ENCODE measurements at regions not wholly inside any gene's neighbourhood (a gene's known extent, or its start where the extent isn't known, plus 50 kb on each side); places are given as distances from the start of the nearest gene placed in this dataset.

GRCh38 chr7:424961-425793 lies 94.5 kb downstream of the PDGFA start:
- DNase-seq: no peak

DNA sequence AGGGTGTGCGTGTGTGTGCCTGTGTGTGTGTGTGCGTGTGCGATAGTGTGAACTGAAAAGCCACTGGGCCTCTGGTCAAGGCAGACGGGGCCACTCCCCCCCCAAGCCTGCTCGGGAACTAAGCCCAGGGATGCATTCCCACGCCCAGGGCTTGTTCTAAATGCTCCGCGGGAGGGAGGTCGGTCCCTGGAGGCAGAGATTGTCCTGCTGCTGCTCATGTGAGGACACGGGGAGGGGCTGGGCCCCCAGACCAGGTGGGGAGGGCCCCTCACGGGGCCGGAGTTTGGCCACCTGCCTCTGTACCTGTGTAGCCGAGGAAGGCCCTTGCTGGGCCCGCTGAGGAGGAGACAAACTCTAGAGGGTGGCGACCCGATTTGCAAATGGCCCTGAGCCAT lies 93.9 kb downstream of the PDGFA start:
- no peak for DNase-seq

- DNase-seq: no peak
Observed at GRCh38 chr7:426510-426909, 93.1 kb downstream of the PDGFA start.

DNA sequence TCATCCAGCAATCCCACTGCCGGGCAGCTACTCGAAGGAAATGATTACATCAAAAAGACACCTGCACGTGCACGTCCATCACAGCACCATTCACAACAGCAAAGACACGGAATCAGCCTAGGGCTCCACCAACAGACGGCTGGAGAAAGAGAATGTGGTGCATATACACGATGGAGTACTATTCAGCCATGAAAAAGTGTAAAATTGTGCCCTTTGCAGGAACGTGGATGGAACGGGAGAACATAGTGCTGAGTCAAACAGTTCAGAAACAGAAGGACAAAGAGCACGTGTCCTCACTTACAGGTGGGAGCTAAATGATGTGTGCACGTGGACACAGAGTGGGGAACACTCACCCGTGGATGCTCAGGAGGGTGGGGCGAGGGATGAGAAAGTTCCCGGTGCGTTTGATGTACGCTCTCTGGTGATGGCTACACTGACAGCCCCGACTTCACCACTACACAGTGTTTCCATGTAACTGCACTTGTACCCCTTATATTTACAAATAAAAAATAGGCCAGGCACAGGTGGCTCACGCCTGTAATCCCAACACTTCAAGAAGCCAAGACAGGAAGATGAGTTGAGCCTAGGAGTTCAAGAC lies 92.0 kb downstream of the PDGFA start:
- no peak for DNase-seq

DNA sequence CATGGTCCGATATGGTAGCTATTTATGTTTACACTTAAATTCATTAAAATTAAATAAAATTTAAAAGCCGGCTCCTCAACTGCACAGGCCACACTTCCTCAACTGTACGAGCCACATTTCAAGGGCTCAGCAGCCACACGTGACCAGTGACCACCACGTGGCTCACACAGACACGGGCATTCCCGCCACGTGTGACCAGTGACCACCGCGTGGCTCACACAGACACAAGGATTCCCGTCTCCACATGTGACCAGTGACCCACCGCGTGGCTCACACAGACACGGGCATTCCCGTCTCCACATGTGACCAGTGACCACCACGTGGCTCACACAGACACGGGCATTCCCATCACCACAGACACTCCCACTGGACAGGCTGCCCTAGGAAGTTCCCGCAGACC lies 91.3 kb downstream of the PDGFA start:
- DNase-seq: no peak

DNA sequence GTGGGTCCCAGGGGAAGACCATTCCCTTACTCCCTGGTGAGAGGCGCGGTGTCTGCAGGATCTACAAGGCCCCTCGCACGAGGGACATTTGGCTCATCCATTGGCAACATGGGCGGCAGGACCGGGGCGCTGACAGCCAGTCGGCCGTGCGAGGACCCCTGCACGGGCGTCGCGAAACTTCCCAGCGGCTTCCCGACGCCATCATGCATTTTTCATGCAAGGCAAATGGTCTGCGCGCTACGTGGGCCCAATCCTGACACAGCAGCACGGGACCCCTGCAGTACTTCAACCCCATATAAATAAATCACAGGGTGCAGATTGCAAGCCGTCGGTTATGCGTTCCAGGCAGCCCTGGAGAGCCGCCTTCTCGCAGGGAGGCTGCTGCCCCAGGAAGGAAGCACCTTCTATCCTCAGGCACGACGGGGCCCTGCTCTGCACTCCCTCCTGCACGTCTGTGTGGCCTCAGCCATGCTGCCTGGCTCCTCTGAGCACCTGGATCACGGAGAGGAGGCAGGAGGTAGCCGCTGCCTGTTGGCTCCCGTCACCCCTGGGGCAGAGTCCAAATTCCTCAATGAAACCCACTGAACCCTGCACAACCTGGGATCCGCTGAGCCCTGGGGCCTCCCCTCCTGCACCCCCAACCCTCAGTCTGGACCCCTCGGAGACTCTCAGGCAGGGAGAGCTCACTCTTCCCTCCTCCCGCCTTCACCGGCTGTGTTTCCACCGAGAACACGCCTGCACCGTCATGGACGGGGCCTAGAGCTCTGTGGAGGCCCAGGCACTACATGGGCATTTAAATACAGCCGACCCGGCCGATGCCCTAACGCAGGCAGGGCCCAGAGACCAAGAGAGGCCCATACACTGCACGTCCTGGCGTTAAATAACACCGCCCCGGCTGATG lies 90.5 kb downstream of the PDGFA start:
- no peak for DNase-seq

DNA sequence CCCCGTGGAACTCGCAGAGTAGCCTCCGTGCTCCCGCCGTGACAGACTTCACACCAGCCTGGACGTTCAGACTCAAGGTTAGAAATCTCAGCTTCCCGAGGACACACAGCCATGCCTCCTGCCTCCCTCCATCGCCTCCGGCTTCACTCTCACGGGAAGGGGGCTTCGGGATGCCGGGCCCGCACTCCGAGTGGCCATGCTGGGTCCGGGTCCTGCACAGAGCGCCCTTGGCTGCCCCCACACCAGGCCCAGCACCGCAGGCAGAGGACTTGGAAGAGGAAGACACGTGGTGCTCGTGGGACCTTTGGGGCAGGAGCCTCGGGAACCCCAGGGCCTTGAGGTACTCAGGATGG lies 89.8 kb downstream of the PDGFA start:
- no peak for DNase-seq

GRCh38 chr7:431041-431440 lies 88.6 kb downstream of the PDGFA start:
- DNase-seq: no peak

GRCh38 chr7:431658-432111 lies 88.0 kb downstream of the PDGFA start:
- no peak for DNase-seq

DNA sequence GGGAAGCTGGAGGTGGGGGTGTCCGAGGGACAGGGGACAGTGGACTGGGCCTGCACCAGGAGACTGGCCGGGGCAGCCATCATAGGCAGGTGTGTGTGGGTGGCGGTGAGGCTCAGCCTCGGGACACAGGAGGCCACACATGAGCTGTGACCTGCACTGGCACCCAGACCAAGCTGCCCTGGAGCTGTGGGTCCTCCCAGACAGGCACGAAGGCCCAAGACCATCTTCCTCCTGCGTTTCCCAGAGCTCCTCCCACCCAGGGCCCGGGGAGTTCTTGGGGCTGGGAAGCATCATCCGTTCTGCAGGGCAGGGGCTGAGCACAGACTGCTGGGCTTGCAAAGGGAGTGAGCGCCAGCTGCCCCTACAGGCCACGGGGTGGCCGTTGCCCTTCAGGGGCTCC lies 87.4 kb downstream of the PDGFA start:
- no peak for DNase-seq

DNA sequence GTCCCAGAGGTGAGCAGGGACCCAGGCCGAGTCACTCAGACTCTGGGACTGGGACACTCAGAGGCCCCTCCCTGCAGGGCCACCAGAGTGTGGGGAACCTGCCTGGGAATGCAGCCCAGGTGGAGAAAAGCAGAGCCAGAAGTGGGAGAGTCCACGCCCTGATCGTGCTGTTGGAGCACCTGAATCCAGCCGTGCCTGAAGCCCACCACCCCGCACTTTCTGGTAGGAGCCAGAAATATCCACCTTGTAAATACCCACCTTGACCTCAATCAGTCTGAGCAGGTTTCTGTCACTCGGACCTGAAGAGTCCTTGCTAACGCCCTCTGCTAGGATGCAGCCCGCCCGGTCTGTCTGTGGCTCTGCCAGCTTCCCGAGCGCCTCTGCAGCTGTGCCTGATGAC lies 86.7 kb downstream of the PDGFA start:
- DNase-seq: no peak

GRCh38 chr7:433558-433957 lies 86.1 kb downstream of the PDGFA start:
- DNase-seq: no peak

DNA sequence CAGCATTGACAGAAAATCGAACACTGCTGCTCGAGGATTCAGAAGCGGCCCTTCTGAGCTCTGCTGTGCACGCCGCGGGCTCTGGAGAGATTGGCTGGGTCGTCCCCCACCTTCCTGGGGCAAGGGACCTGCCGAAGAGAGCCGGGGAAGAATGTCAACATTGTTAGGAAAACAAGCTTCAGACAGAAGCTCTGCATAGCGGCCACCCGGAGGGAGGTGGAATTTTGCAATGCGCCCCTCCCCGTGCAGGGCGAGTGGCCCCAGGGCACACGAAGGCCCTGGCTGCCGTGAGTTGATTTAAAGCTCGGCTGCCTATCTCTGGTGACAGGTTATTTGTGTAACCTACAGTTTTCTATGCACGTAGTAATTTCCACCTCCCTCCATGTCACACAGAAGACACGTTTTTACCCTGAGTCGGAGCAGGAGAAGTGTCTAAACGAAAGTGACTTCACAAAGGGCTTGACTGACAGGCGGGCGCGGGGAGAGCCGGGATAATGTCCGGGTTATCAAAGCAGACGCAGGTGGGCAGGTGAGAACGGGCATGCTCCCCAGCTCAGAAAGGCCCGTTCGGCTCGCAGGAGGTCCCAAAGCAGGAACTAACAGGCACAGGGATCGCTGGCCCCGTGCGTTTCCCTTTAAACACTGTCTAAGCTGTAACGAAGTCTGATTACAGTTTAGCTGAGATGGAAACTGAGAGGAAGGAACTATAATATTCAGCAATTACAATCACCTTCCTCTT lies 84.6 kb downstream of the PDGFA start:
- DNase-seq: no peak

- no peak for DNase-seq
Observed at GRCh38 chr7:435630-436366, 83.8 kb downstream of the PDGFA start.

- DNase-seq: no peak
Observed at GRCh38 chr7:436367-437128, 83.1 kb downstream of the PDGFA start.

DNA sequence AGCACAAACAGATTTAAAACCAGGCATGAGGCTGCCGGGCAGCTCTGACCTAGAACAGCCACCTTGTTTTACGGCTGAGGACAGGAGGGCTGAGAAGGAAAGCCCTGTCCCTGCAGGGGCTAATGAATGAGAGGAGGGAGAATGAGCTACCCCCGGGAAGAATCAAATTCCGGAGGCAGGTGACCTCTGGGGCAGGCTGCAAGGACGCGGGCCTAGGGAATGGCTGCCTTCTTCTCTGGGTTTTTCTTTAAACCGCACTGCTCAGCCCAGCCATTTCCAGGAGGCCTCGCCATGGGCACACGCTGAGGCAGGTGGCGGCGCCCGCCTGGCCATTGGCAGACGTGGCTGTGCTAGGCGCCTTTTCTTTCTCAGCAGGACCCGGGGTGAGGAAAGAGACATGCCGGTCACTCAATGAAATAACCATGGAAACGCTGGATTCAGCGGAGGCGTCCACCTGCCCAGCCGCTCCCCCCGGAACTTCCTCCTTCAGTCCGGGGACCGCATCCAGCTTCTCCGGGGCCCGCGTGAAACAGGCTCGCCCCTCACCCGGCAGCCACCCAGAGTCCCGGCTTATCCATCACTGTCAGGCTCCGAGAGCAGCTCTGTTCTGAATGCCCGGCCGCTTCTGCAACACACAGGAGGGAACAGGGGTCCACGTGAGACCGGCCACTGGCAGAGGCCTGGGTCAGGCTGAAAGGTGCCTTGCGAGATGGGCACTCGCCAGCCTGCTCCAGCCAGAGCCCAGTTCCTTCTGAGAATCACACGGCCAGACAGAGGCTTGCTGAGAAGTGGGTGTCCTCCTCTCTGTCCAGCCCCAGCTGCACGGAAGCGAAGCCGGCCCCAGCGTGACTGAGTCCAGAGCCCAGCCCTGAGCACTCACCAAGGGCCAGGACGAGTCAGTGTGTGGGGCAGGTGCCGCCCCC lies 82.1 kb downstream of the PDGFA start:
- DNase-seq: no peak

- no peak for DNase-seq
Observed at GRCh38 chr7:438361-438760, 81.3 kb downstream of the PDGFA start.

GRCh38 chr7:438916-439315 lies 80.7 kb downstream of the PDGFA start:
- DNase-seq: no peak

GRCh38 chr7:440059-440749 lies 79.4 kb downstream of the PDGFA start:
- no peak for DNase-seq

Measured in CD4-positive, alpha-beta T cell treated with Interleukin-4 for 4 hours (primary cell).